DMS53 treated with DMSO at 0.1 percent for 48 hours (cell line): ENCODE measurements at regions not wholly inside any gene's neighbourhood (a gene's known extent, or its start where the extent isn't known, plus 50 kb on each side); places are given as distances from the start of the nearest gene placed in this dataset.

ENCODE experiments used
- DNase-seq: peaks from one replicate; lab custom pipeline; 2025; ENCODE audit not compliant: unreplicated experiment; lab: John Stamatoyannopoulos, UW

GRCh38 chr17:33403194-33403593, 110.1 kb upstream of the ASIC2 start:
- DNase-seq, result no peak

GRCh38 chr17:33404070-33404819, 111.2 kb upstream of the ASIC2 start:
- no peak for DNase-seq

DNA sequence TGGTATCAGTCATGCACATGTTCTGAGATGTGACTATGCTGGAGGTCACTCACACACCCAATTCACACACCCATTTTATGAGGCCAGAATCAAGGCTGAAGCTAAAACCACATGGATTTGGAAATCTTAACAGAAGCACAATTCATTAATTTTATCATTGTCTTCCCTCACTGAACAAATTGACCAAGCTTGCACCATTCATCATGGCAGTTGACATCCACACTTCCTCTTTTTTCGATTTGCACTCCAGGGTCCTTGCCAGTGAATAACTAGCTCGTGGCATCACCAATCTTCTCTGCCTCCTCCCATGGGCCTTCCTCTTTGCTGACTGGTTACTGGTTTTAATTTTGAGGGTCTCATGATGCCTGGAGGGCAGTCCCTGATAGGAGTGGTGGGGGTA, 123.0 kb upstream of the ASIC2 start:
- DNase-seq, result no peak

DNA sequence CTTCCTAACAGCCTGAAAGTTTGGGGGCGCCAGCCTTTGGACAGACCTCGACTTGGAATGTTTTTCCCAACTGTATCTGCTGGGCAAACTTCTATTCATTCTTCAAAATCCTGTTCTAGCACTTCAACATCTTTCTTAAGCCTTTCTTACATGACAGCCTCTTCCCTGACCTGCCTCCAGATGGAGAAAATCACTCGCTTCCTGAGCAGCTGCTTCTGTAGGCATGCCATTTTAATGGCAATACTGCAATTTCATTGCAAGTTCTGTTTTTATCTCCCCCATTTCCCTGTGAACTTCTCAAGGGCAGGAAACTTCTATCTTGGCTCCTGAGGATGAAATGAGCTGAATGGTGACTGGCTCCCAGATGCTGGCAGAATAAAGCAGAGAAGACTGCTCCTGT, 128.8 kb upstream of the ASIC2 start:
- no peak for DNase-seq

DNA sequence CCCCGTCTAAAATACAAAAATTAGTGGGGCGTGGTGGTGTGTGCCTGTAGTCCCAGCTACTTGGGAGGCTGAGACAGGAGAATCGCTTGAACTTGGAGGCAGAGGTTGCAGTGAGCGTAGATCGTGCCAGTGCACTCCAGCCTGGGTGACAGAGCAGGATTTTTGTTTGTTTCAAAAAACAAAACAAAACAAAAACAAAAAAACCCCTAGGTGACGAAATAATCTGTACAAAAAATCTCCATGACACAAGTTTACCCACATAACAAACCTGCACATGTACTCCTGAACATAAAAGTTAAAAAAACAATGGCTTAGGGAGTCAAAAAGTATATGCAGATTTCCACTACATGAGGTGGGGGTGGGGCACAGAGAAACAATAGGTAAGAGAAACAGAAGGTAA, 140.5 kb upstream of the ASIC2 start:
- DNase-seq, result no peak

- no peak for DNase-seq
Measured at GRCh38 chr17:33434841-33435240, 141.7 kb upstream of the ASIC2 start.

GRCh38 chr17:33435721-33436301, 142.7 kb upstream of the ASIC2 start:
- no peak for DNase-seq

DNA sequence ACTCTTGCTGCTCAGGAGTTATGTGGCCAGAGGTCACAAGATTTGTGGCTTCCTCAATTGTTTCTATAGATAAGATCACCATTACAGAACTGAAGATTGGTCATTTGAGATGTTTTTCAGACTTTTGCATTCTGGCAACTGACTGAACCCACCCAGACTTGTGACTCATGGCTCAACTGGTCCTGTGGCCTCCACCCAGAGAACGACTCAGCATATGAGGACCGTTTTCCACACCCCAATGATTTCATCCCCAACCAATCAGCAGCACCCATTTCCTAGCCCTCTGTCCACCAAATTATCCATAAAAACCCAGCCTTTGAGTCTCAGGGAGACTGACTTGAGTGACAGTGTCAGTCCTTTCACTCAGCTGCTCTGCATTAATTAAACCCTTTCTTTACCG, 143.2 kb upstream of the ASIC2 start:
- no peak for DNase-seq

DNA sequence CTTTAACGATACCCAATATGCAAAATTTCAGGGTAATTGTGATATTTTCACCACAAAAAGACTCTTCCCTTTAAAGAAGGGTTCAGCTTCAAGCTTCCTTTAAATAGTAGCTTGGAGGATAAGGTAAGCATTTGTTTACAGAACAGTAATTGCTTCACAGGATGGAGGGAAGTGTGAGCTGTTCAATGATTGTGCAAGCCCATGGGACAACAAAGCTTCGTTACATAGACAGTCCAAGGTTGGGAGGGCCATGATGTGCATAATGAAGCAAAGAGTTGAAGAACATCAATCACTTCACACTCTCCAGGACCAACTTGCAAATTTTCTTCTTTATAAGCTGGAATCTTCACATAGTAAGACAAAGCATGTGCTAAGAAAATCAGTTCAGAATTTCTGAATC, 145.0 kb upstream of the ASIC2 start:
- no peak for DNase-seq

- DNase-seq, result no peak
Measured at GRCh38 chr17:33438578-33438977, 145.5 kb upstream of the ASIC2 start.

DNA sequence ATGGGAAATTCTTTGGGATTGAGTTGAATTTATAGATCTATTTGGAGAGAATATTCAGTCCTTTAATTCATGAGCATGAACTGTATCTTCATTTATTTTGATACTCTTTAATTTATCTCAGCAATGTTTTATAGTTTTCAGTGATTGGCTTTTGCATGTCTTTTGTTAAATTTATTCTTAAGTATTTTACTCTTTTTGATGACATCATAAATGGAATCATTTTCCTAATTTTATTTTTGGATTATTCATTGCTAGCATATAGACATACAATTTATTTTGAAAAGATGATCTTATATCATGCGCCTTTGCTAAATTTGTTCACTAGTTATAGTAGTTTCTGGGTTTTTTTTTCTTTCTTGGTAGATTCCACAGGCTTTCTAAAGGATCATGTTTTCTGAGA, 149.2 kb upstream of the ASIC2 start:
- DNase-seq, result no peak

- DNase-seq, result no peak
Measured at GRCh38 chr17:33444731-33445130, 151.6 kb upstream of the ASIC2 start.

GRCh38 chr17:33447090-33447489, 154.0 kb upstream of the ASIC2 start:
- DNase-seq, result no peak

DNA sequence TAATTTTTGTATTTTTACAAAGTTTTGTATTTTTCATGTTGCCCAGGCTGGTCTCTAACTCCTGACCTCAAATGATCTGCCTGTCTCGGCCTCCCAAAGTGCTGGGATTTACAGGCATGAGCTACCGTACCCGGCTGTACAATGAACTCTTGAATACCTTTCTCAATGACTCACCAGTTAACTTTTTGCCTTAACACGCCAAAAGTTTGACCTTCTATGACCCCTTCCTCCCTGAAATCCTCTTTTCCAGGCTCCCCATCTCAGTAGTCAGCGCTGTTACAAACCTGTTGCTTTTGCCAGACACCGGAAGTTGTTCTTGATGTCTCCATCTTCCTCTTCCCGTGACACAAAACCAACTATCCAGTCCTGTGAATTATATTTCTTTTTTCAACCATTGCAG, 158.1 kb upstream of the ASIC2 start:
- DNase-seq, result no peak

- no peak for DNase-seq
Measured at GRCh38 chr17:33457477-33457876, 164.4 kb upstream of the ASIC2 start.

GRCh38 chr17:33459078-33459940, 166.2 kb upstream of the ASIC2 start:
- no peak for DNase-seq

DNA sequence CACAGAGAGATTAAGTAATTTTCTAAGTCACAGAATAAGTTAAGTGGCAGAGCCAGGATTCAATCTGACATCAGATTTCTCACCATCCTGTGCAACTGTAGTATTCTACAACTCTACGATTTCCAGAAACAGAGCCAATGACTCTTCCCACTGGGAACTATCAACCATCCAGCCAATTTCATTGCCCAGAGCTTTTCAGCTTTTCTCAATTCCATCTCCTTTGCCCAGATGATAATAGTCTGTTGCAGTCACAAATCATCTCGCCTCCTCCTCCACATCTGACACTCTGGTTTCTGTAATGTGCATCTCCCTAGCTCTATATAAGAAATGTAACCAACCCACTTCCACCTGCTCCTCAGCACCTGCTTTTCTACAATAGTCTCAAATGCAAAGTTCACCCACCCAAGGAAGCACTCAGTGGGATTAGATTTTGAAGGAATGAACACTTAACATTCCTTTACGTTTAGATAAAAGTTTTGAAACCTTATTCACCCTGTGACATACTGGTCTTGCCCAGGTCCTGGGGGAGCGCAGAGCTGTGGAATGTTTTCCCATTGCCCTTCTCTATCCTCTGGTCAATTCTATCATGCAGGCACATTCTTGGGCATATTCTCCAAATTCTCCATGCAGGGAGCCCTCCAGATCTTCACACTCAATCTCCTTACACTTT, 167.8 kb upstream of the ASIC2 start:
- DNase-seq, result no peak

DNA sequence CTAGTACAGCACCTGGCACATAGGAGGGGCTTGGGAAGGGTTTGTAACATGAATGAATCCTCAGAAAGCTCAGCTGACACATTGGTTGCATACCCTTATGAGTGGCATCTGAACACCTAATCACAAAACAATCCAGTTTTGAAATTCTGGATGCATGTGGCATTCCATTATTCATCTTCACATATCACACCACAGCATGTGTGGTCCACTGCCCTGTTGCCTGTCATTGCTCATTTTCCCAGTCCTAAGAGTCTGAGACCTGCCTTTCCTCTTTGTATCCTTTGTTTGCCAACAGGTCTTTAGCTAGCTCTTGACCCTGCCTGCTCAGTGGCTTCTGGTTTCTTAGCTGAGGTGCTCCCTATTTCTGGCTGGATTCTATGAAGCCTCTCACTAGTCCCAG, 170.8 kb upstream of the ASIC2 start:
- no peak for DNase-seq

DNA sequence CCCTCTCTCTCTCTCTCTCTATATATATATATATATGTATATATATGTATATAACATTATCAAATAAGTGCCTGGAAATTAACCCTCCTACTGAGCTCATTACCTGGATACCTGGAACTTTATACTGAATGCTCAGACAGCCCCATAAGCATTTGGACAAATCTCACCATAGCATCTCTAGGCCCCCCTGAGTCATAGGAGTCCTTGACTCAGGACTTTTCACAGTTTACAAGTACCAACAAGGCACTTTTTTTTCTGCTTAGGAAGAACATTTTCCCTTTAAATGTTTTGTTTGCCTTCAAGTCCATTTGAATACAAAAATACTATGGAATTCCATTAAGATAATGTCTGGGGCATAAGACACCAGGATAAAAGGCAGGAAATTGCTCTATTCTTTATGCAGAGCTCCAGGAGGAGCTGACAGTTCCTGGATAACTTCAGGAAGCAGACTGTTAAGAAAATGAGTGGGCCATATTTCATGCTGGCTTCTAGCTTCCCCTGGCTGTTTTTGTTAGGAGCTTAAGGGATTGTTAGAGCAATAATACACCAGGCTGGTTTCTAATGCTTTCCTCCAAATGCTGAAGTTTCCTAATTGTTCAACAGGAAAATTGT, 171.7 kb upstream of the ASIC2 start:
- DNase-seq, result no peak

DNA sequence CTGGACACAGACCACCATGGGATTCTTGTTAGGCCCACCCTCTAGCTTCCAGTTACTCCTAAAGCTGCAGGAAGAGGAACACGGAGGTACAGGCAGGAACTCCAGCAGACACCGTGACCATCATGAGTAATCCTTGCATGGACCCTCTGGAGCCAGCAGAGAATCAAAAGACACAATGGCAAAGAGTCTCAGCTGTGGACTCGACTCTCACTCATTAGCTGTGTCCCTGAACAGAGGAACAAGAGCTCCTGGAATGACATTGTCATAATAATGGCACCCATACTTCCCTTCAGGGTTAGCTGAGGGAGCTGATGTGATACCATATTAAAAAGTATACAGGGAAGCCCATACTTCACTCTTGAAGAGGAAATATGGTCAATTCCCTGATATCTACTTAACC, 176.3 kb upstream of the ASIC2 start:
- no peak for DNase-seq

DNA sequence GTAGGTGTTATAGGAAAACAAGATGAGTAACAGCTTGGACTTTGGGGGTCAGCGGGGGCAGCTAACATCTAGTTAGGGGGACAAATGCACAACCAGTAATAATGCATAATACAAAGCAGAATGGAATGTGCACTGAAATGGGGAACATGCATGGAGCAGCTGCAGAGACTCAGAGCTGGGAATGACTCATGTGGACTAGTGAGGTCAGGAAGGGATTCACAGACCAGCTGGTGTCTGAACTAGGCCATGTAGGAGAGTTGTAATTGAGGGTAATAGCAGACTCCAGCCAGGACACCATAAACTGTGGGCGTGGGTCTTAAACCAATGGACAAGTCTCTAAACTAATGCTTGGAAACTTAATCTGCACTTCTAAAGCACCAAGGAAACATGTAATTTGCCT, 176.8 kb upstream of the ASIC2 start:
- no peak for DNase-seq
